HepG2 (cell line): ENCODE measurements at regions not wholly inside any gene's neighbourhood (a gene's known extent, or its start where the extent isn't known, plus 50 kb on each side); places are given as distances from the start of the nearest gene placed in this dataset.

Experiments
- ATAC-seq: fragments of 200-7000 bp; cut with Tn5 transposase; 3 replicates; pipeline ENCODE4 v1.9.1; 2020; ENCODE audit warnings: mild to moderate bottlenecking, moderate library complexity
- BruUV-seq: library from RNA; stranded (reverse); fragments of 400-500 nt; replicated peaks from 2 replicates; lab custom pipeline; 2021; lab: Mats Ljungman, UMichigan
- CTCF ChIA-PET: fragments of 300-600 bp; formaldehyde crosslinking; extraction: SDS; loops from one replicate; lab custom pipeline; 2021; ENCODE audit warnings: low total read pairs, inconsistent platforms, low intra/inter-chr PET ratio; lab: Yijun Ruan, JAX
- POLR2A ChIA-PET: fragments of 350-600 bp; sonication (Branson Sonifier 250); formaldehyde crosslinking; loops from one replicate; lab custom pipeline; 2020; ENCODE audit warnings: antibody characterized with exemption, inconsistent platforms; lab: Yijun Ruan, JAX
- DNase-seq: peaks from one replicate; pipeline ENCODE4 v3.0.0-alpha.2; 2015; ENCODE audit warnings: low spot score
- FAIRE-seq: peaks from 3 replicates; lab custom pipeline; 2011; peaks lifted over from hg19 to GRCh38; lab: Jason Lieb, UNC
- H2AFZ ChIP-seq: one replicate; pipeline ENCODE4 v1.6.1; 2011; ENCODE audit warnings: low read length, inconsistent platforms
- H3K27ac ChIP-seq: fragments of 300-600 bp; 3 replicates; pipeline ENCODE4 v1.8.0; 2011; ENCODE audit warnings: mixed run types, mild to moderate bottlenecking, mixed read lengths, low read length, inconsistent platforms; ENCODE audit not compliant: insufficient read depth; ENCODE audit errors: extremely low read length
- H3K27me3 ChIP-seq, 2 experiments: fragments of 200-600 bp in 1 of 2; 2 replicates in 1 of 2; 3 replicates in 1 of 2; pipeline versions ENCODE4 v1.6.0 to v1.8.0; 2011; ENCODE audit warnings: low read length in 2 of 2, mild to moderate bottlenecking in 2 of 2, moderate library complexity in 2 of 2, inconsistent platforms in 1 of 2; ENCODE audit not compliant: insufficient read depth in 2 of 2, control insufficient read depth in 1 of 2
- H3K36me3 ChIP-seq, 2 experiments: fragments of 200-600 bp in 1 of 2; replicated peaks in 1 of 2; 2 replicates in 1 of 2; 3 replicates in 1 of 2; pipeline versions ENCODE4 v1.5.1 to v1.8.0; 2011; ENCODE audit warnings: low read length in 2 of 2, inconsistent platforms in 1 of 2; ENCODE audit not compliant: insufficient read depth in 2 of 2, control insufficient read depth in 1 of 2
- H3K4me1 ChIP-seq: 2 replicates; pipeline ENCODE4 v1.5.1; 2012; ENCODE audit warnings: low read length, inconsistent platforms; ENCODE audit not compliant: insufficient read depth
- H3K4me2 ChIP-seq: 2 replicates; pipeline ENCODE4 v1.6.0; 2011; ENCODE audit warnings: low read depth, low read length, inconsistent platforms
- H3K4me3 ChIP-seq, 3 experiments: fragments of 200-600 bp in 1 of 3; sonication (generic), shearing (Covaris generic) in 1 of 3; replicated peaks in 1 of 3; 2 replicates each; pipeline ENCODE4 v1.5.1; 2011 to 2016; ENCODE audit warnings: low read length in 3 of 3, inconsistent platforms in 2 of 3, low read depth in 2 of 3, mild to moderate bottlenecking in 2 of 3, control low read depth in 1 of 3, mixed read lengths in 1 of 3; ENCODE audit not compliant: insufficient read depth in 1 of 3
- H3K79me2 ChIP-seq: one replicate; pipeline ENCODE4 v1.6.1; 2011; ENCODE audit warnings: low read length, inconsistent platforms; ENCODE audit not compliant: insufficient read depth
- H3K9ac ChIP-seq: 2 replicates; pipeline ENCODE4 v1.6.0; 2011; ENCODE audit warnings: mild to moderate bottlenecking, low read depth, low read length, inconsistent platforms; ENCODE audit not compliant: insufficient read depth
- H3K9me3 ChIP-seq: 2 replicates; pipeline ENCODE4 v1.5.1; 2012; ENCODE audit warnings: mild to moderate bottlenecking, low read length
- H4K20me1 ChIP-seq: 2 replicates; pipeline ENCODE4 v1.6.0; 2011; ENCODE audit warnings: inconsistent platforms, mild to moderate bottlenecking, low read length, moderate library complexity; ENCODE audit not compliant: insufficient read depth
- BRCA1 ChIP-seq: sonication (generic); formaldehyde crosslinking; IDR thresholded peaks from 2 replicates; pipeline ENCODE4 v1.4.0; 2020; ENCODE audit warnings: missing genetic modification reagents
- LBX2 ChIP-seq: sonication (generic); formaldehyde crosslinking; IDR thresholded peaks from 2 replicates; pipeline ENCODE4 v1.5.0; 2020; ENCODE audit warnings: missing genetic modification reagents, mild to moderate bottlenecking, borderline replicate concordance
- PITX1 ChIP-seq: sonication (generic); formaldehyde crosslinking; IDR thresholded peaks from 2 replicates; pipeline ENCODE4 v1.5.1; 2020; ENCODE audit warnings: mild to moderate bottlenecking, missing genetic modification reagents
- POGZ ChIP-seq: sonication (generic); formaldehyde crosslinking; IDR thresholded peaks from 2 replicates; pipeline ENCODE4 v1.4.0; 2020; ENCODE audit warnings: mild to moderate bottlenecking, missing genetic modification reagents
- ZNF362 ChIP-seq: sonication (generic); formaldehyde crosslinking; IDR thresholded peaks from 2 replicates; pipeline ENCODE4 v1.4.0; 2020; ENCODE audit warnings: missing genetic modification reagents, mild to moderate bottlenecking, borderline replicate concordance
- ZNF501 ChIP-seq: sonication (generic); formaldehyde crosslinking; IDR thresholded peaks from 2 replicates; pipeline ENCODE4 v1.5.1; 2020; ENCODE audit warnings: mild to moderate bottlenecking, moderate library complexity, missing genetic modification reagents
- ZNF709 ChIP-seq: sonication (generic); formaldehyde crosslinking; IDR thresholded peaks from 2 replicates; pipeline ENCODE4 v1.5.0; 2020; ENCODE audit warnings: mild to moderate bottlenecking, missing genetic modification reagents
- ZNF749 ChIP-seq: sonication (generic); formaldehyde crosslinking; IDR thresholded peaks from 2 replicates; pipeline ENCODE4 v1.8.0; 2022; ENCODE audit warnings: mild to moderate bottlenecking, missing genetic modification reagents, moderate library complexity, borderline replicate concordance
- ZNF761 ChIP-seq: sonication (generic); formaldehyde crosslinking; conservative IDR thresholded peaks from 2 replicates; pipeline ENCODE4 v1.4.0; 2020; ENCODE audit warnings: mild to moderate bottlenecking, missing genetic modification reagents
- ZNF773 ChIP-seq: sonication (generic); formaldehyde crosslinking; IDR thresholded peaks from 2 replicates; pipeline ENCODE4 v1.4.0; 2020; ENCODE audit warnings: missing genetic modification reagents, borderline replicate concordance
- ZSCAN5A ChIP-seq: sonication (generic); formaldehyde crosslinking; IDR thresholded peaks from 2 replicates; pipeline ENCODE4 v1.8.0; 2022; ENCODE audit warnings: mild to moderate bottlenecking, missing genetic modification reagents, borderline replicate concordance
- WGBS: methylation state at CpG from one replicate; pipeline ENCODE4 v1.1.6; 2017; ENCODE audit warnings: low lambda C conversion rate; 5-methylcytosine and 5-hydroxymethylcytosine counted together
- in situ Hi-C: cut with HindIII; loops from 2 replicates; pipeline ENCODE4 v1.10.0; 2017; ENCODE audit warnings: low pct_unique_long_range_greater_than_20kb; ENCODE audit not compliant: extremely low pct_ligation_motif_present
- intact Hi-C: fragments of 100-400 bp; cut with micrococcal nuclease; formaldehyde crosslinking; loops from one replicate; pipeline ENCODE4 v1.10.0; 2022; ENCODE audit not compliant: unreplicated experiment

- BruUV-seq, result no TSS peak
- CTCF ChIA-PET, result no interaction called here
- TF ChIP-seq BRCA1 (CRISPR knock-in tag) (no peak), ZSCAN5A (CRISPR knock-in tag) (no peak), LBX2 (no peak), PITX1 (CRISPR knock-in tag) (no peak), ZNF362 (CRISPR knock-in tag) (no peak), ZNF749 (CRISPR knock-in tag) (no peak), ZNF773 (no peak), ZNF761 (CRISPR knock-in tag) (no peak), ZNF709 (no peak), ZNF501 (CRISPR knock-in tag) (no peak), POGZ (no peak)
- Histone ChIP-seq H3K9me3 (no peaks in the 10 kb centered on the region), H3K36me3 (no peaks in the 10 kb centered on the region), H3K79me2 (no peaks in the 10 kb centered on the region), H3K9ac (no peak overlapping the region), H4K20me1 (no peaks in the 10 kb centered on the region), H3K27ac (no peak overlapping the region), H2AFZ (no peak overlapping the region), H3K4me3 (no peak overlapping the region), H3K4me2 (no peak overlapping the region), H3K4me1 (no peaks in the 10 kb centered on the region), H3K27me3 (peaks cover 0 to 2% of the 10 kb centered on the region in 2 experiments; a peak in 2 of 5 replicates)
- intact Hi-C loops (loop anchor here (10.0 kb wide), 1 partner anchor 1895 kb away; no protein-coding TSS in a partner anchor), in situ Hi-C loops (no loop called here)
- 22% methylated on average over 5 of the region's 5 CpGs for WGBS
- DNase-seq (no peak), ATAC-seq (no peak), FAIRE-seq (no peak)
- POLR2A ChIA-PET, result no interaction called here
These were observed 61.7 kb upstream of the PCBD1 start for GRCh38 chr10:70950037-70950436.
